GM19397 (cell line): ENCODE measurements at regions not wholly inside any gene's neighbourhood (a gene's known extent, or its start where the extent isn't known, plus 50 kb on each side); places are given as distances from the start of the nearest gene placed in this dataset.
"Not testable (repeated sequence)": the region's sequence is repeated elsewhere in the genome, so short reads cannot be mapped to it uniquely, and the experiment has no call there.

Experiments used
- ATAC-seq: cut with Tn5 transposase; IDR thresholded peaks from one replicate; pipeline ENCODE4 v1.9.1; 2021; ENCODE audit warnings: mild to moderate bottlenecking, moderate library complexity; ENCODE audit not compliant: unreplicated experiment

DNA sequence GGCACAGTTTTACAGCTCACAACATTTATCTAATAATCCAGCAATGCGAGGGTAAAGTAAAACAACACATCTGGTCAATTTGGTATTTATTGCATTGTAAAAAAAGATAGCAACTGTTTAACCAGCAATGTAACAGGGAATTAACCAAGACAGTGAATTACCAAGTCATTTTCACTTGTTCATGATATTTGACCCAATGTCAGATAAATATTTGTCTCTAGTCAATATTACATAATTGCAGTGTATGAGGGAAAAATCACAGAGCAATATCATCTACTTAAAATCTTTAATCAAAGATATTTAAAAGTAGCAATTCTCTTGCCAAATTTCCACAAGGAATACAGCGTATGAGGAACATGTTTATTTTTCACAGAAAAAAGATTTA lies 1265.1 kb upstream of the CHAC2 start:
- no peak for ATAC-seq

DNA sequence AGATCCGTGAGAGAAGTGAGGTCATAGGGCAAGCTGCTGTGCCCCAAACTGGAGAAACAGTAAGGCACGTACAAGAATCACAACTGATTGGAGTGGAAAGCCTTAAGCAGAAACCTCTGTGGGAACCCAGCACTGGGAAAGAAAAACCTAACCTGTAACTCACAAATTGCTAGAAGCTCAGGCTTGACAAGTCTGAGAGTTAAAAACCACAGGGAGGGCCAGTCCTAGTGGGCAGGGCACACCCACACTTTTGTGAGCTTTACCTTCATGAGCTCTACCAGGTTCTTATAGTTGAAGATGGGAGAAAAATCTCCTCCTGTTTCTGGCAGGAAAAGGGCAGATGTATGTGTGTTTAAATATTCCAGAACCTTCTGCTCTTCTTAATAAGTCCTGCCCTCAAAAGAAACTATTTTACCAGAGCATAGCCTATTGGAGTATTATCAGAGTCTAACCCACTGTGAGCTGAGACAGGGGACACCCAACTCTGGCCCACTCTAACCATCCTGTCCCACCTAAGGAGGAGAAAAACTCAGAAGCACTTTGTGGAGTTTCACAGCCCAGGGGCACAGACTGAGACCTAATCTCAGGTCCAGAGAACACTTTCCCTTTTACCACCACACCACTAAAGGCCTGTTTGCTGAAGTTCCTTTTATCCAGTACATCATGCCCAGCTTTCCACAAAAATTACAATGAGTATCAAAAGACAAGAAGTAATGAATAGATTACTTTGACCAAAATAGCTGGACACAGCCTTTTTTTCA lies 1265.7 kb upstream of the CHAC2 start:
- no peak for ATAC-seq

DNA sequence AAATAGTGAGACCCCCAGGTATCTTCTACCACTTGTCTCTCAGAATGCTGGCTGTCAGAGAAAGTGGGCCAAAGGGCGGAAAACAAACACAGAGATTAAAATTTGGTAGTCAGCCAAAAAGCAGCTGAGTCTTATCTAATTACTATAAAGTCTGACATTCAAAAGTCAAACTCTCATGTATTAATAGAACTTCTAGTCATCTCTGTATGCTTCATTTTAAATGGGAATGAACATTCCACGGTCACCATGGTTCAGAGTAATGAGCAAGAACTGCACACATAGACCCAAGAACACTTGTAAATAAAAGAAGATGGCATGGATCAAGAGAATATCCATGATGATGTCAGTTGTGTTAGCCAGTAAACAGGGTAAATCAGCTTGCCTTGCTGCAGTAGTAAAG lies 1267.0 kb upstream of the CHAC2 start:
- ATAC-seq = no peak

DNA sequence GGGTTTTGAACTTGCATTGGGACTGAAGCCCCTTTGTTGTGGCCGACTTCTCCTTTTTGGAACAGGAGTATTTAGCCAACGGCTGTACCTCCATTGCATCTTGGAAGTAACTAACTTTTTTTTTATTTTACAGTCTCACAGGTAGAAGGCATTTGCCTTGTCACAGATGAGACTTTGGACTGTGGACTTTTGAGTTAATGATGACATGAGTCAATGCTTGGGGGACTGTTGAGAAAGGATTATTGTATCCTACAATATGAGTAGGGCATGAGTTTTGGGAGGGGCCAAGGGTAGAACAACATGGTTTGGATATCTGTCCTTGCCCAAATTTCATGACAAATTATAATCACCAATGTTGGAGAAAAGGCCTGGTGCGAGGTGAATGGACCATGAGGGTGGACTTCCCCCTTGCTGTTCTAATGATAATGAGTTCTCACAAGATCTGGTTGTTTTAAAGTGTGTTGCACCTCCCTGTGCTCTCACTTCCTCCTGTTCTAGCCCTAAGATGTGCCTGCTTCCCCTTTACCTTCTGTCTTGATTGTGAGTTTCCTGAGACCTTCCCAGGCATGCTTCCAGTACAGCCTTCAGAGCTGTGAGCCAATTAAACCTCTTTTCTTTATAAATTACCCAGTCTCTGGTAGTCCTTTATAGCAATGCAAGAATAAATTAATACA lies 1269.4 kb upstream of the CHAC2 start:
- ATAC-seq = no peak

DNA sequence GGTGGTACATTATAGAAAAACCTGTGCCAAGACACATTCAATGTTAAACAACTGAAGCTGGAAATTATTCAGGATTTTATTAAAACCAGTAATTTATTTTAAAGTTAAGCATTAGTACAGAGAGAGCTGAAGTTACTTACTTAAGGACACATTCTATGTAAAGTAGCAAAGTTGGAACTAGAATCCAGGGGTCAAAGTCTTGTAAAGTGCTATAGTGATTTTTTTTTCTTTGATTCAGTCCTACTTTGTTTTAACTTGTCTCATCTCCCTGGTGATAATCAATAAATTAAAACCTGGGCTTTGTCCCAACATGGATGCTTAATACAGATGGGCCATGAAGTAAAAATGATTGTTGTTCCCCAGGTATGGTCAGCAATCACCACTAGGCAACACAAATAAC lies 1271.8 kb upstream of the CHAC2 start:
- ATAC-seq = no peak

DNA sequence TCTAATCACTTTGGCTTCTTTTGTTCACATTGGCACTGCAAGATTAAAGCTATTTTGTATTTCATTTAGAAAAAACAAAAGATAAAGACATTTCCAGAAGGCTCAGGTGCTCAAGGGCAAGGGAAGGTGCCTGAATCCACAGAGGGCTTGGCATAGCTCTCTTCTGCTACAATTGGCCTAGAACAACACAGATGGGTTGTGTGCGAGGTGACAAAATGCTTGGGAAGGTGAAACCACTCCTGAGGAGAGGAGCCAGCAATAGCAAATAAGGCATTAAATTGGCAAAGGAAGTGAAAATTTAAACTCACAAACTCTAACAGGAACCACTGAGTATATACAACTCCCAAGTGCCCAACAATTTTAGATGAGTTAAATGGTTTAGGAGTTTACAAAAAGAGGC lies 1290.4 kb upstream of the CHAC2 start:
- ATAC-seq = no peak

DNA sequence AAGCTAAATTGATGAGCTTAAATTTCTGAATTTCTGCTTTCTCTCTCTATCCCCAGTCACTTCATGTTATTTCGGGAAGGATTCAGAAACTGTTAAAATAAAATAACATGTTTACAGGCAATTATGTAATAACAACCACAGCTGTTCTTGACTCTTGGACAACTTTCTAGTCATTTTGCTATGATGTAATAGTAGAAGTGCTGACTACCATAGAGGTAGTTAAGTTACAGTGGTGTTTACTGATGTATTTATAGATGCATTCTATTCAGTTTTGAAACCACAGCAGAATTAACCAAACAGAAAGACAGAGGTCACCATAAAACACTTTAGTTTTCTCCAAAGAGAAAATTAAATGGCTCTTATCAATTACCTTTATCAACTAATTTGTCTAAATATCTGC lies 1292.0 kb upstream of the CHAC2 start:
- ATAC-seq = no peak

DNA sequence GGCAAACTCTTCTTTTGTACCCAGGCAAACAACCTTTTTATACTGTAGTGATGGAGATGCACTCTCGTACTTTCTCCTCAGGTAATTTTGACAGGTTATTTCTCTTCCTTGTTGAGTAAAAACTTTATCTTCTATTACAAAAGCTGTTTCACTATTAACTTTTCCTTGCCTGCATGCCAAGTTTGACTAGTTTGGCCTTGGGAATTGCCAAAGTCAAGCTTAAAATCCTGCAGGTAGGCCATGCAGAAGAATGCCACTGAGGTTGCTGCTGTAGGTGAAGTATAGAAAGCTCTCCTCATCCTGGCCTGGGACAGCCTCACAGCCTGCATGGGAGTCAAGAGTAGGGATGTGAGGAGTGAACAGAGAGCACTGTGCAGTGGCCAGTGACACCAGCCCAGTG lies 1293.5 kb upstream of the CHAC2 start:
- no peak for ATAC-seq

DNA sequence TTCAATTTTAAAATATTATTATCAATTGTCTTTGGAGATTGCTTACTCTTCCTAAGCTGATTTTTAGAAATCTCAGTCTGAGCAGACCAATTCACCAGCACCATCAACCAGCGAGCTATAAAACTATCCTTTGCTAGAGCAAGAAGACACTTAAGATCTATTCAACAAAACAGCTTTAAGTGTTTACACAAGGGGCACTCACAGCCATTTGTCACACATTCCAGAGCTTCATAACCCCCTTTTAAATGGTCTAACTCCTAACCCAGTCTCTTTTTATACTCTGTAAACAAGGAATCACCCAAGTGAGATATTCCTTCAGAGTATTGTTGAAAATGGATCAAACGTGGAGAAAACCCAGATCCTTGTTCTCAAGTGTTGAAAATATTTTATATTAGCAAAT lies 1294.1 kb upstream of the CHAC2 start:
- ATAC-seq = no peak

DNA sequence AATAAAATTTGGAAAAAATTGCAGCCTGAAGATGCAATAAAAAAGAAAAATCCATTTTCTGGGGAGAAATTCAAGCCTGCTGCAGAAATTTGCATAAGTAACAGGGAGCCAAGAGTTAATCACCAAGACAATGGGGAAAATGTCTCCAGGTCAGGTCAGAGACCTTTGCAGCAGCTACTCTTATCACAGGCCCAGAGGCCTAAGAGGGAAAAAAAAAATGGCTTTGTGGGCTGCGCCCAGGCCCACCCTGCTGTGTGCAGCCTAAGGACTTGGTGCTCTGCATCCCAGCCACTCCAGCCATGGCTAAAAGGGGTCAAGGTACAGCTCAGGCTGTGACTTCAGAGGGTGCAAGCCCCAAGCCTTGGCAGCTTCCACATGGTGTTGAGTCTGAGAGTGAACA lies 1297.1 kb upstream of the CHAC2 start:
- not testable (repeated sequence) for ATAC-seq

DNA sequence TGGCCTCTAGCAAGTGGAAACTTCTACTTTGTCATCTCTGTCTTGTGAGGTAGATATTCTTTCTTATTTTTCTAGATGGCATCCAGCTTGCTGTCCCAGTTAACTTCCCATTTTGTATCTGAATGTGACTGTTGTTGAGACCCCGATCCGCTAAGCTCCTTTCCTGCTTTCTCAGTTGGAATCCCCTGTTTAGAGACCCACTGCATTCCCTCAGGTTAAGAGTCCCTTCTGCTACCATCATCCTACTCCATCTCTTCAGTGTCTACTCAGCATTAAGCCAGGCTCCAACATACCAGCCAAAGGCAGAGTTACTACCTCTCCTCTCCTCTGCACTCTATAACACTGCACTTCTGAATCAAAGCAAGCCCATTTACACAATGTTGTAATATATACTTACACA lies 1300.4 kb upstream of the CHAC2 start:
- ATAC-seq = no peak

DNA sequence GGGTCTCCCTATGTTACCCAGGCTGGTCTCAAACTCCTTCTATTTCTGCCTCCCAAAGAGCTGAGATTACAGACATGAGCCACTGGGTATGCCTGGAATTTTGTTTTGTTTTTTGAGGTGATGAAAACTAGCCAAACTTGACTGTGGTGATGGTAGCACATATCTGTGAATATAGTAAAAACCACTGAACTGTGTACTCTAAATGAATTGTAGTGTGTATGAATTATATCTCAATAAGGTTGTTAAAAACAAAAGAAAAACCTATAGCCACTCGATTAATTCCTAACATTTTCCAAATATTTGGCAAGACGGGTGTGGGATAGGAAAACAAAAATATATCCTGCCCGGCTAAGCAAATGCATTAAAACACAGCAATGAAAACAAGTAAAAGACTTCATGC lies 1302.3 kb upstream of the CHAC2 start:
- no peak for ATAC-seq

DNA sequence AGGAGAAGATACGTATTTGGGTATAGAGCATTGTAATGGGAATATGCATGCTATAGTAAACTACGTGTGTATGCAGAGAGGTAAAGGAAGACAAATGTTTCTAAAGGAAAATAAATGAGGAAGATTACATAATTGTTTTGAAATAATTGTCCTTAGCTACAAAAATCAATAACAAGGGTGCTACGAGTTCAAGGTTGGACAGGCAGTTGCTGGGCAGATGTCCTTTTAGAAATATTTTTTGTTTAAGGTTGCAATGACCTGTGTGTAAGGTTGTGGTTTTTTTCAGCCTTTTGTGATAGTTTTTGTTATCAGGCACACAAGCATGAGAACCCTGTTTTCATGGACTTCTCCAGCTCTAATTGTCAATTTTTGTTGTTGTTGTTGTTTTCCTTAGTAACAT lies 1304.1 kb upstream of the CHAC2 start:
- ATAC-seq = no peak

DNA sequence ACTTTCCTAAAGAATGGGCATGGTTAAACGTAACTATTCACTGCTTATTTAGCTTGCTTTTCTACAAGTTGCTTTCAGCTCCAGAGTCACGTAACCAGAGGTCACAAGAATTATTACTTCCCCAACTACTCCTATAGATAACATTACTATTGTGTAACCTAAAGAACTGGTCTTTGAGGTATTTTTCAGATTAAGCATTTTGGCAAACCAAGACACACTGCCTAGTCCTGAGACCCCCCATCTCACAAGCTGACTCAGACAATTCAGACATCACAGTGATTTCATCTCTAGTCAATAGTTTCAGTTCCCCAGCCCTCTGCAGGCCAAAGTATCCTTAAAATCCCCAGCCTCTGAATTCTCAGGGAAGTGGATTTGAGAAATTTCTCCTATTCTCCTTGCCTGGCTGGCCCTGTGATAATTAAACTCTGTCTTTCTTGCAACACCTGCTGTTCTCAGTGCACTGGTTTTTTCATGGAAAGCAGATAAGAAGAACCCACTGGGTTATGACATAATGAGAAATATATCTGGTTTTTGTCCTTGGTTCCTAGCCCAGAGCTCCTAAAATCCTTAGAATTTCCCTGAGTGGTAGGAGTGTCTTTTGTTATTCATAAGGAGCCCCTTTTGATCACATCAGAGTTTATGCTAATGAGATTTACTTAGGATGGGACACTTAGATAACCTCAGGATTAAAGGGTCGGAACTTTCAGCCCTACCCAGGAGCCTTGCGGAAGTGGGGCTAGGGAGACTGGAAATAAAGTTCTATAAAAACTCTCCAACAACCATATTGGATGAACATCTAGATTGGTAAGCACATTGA lies 1310.8 kb upstream of the CHAC2 start:
- no peak for ATAC-seq

DNA sequence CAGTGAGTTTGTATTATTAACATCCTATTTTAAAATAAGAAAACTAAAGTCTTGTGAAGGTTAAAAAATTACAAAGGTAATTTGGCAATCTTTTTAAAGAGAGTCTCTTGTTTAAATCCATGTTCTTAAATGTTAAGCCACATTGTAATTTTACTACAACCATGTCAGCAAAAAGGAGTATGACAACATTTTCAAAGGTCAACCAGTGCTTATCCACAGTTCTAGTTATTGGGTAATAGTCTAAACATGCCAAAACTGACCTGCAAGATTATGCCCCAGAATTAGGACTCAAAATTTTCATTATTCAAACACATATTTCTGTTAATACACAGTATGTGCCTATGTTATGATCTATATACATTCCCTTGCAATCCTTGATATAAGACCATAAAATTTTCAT lies 1312.6 kb upstream of the CHAC2 start:
- no peak for ATAC-seq

DNA sequence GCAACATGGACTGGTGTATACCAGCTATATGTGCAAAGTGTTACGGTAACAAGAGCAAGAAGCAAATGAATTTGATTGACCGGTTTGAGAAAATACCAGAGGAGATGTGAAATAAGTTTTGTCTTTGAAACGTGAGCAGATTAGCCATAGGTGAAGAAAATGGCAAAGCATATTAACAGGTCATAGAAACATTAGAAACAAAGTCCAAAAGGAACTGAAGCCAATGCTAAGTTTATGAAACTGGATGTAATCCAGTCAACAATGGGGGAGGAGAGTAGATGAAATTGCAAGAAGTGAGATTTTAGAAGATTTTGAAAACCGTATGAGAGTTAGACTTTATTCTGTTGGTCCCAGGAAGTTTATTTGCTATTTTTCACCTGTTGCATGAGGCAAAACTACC lies 1315.4 kb upstream of the CHAC2 start:
- ATAC-seq = no peak

DNA sequence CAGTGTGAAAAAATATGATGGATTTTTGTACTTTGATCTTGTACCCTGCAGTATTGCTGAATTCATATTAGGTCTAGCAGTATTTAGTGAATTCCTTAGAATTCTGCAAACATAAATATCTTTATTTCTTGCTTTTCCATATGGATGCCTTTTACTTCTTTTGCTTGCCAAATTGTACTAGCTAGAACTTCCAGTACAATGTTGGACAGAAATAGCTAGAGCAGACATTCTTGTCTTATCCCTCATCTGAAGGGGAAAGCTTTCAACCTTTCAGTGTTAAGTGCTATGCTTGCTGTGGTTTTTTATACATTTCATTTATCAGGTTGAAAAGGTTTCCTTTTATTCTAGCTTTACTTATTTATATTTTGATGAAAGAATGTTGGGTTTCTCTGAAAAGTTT lies 1321.9 kb upstream of the CHAC2 start:
- ATAC-seq = no peak

DNA sequence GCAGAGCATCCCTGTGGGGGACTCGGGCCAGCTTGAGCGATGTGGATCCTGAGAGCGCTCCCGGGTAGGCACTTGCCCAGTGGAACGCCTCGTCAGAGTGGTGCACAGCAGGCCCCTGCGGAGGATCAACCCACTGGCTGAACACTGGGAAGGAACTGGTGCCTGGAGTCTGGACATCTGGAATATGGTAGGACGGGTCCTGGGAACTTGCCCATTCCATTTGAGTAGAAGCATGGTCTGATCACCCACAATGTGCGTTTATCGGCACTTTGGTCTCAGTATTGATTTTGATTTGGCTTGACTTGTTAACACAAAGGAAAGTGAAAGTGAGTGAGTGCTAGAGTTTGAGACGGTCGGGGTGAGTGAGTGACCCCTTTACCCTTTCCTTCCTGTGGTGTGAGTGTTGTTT lies 1336.2 kb upstream of the CHAC2 start:
- ATAC-seq = no peak

DNA sequence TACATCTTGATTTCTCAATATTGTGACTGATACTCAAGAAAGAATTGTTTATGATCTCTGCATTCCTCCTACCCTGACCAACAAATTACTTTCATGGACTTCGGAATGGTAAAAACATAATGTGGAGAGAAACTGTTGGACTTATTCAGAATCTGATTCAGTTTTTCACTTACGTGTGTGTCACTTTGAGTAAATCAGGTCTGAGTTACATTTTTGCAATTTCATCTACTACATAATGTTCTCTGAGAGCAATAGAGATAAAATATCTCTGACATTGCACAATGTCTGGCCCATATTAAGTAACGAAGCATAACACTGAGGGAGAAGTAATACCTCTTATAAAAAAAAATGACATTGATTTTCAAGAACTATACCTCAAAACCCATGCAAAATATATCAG lies 1337.9 kb upstream of the CHAC2 start:
- no peak for ATAC-seq

DNA sequence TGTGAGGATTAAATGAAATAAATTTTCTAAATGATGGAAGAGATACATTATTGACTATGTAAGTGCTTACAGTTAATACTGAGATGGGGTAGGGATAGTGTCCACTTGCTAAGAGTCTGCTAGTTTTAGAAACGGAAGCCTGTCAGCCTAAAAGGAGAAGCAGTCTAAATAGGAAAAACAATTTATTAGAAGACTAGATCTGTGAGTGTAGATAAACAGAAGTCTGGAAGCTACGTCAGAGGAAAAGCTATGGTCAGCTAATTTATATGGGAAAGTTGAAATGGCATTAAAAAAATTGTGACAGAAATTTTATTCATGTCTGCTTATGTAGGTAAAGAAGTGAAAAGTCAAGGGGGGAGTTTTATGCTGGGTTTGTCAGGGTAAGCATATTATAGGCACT lies 1338.4 kb upstream of the CHAC2 start:
- ATAC-seq = no peak

DNA sequence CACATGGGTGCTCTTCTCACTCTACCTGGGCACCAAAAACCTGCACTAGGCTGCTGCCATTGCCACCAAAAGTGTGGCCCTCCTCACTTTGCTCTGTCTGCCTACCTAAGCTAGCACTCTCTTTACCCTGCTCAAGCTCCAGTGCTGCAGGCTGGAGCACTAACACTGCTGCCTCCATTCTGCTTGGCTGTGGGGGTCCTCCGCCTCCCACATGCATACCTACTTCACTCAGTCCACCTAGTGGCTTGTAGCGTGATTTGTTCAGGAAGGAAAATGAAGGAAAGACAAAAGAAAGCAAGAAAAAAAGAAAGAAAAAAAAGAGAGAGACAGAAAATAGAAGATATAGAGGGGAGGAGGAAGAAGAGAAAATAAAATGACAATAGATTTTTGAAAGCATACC lies 1339.4 kb upstream of the CHAC2 start:
- no peak for ATAC-seq

DNA sequence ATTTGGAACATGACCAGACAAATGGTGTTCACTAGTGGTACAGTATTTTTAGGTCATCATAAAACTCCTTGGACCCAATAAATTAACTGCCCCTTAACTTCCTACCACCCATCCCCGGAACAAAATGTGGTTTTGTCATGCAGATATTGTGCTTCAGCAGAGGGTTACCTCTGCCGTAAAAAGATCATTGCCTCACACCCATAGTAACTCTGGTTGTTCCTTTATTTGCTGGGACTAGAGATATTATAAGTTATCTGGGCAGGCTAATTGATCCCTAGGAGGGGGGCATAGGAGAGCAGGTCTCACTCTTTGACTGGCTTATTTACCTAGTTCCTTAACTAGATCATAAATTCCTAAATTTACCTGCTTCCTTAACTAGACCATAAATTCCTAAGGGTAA lies 1343.9 kb upstream of the CHAC2 start:
- no peak for ATAC-seq
